ENCODE measurements at regions not wholly inside any gene's neighbourhood (a gene's known extent, or its start where the extent isn't known, plus 50 kb on each side); places are given as distances from the start of the nearest gene placed in this dataset.

GRCh38 chr15:23998056-23998455 is 311.0 kb upstream of the NDN start:
- TF ChIP-seq CTCF (IDR thresholded peaks at IDR 0.05), result no peak

GRCh38 chr15:24008476-24008875 is 321.4 kb upstream of the NDN start:
- no peak for TF ChIP-seq CTCF (IDR thresholded peaks at IDR 0.05)

- TF ChIP-seq CTCF (IDR thresholded peaks at IDR 0.05), result no peak
Observed at GRCh38 chr15:24017470-24017869, 330.4 kb upstream of the NDN start.

GRCh38 chr15:24039683-24040082 is 352.6 kb upstream of the NDN start:
- TF ChIP-seq CTCF (IDR thresholded peaks at IDR 0.05), result peak; percentile 50; the same call in 1 of the 2 replicates

- no peak for TF ChIP-seq CTCF (IDR thresholded peaks at IDR 0.05)
Observed at GRCh38 chr15:24054547-24055245, 367.6 kb upstream of the NDN start.

GRCh38 chr15:24067733-24068501 is 380.8 kb upstream of the NDN start:
- TF ChIP-seq CTCF (IDR thresholded peaks at IDR 0.05), result no peak

GRCh38 chr15:24075420-24076089 is 388.4 kb upstream of the NDN start:
- no peak for TF ChIP-seq CTCF (IDR thresholded peaks at IDR 0.05)
